Mammary epithelial cell (primary cell): ENCODE measurements at regions not wholly inside any gene's neighbourhood (a gene's known extent, or its start where the extent isn't known, plus 50 kb on each side); places are given as distances from the start of the nearest gene placed in this dataset.

Experiments
- EZH2 ChIP-seq: IDR thresholded peaks from 2 replicates; pipeline ENCODE4 v1.6.1; 2012; ENCODE audit warnings: low read length, inconsistent platforms, borderline replicate concordance
- TF ChIP-seq, protein P1 (sequence below), 2 donors: IDR thresholded peaks in 1 of 2; conservative IDR thresholded peaks in 1 of 2; 2 replicates each; pipeline ENCODE4 v1.5.1; 2011 to 2012; ENCODE audit warnings: inconsistent platforms in 2 of 2, low read length in 2 of 2, mild to moderate bottlenecking in 2 of 2, control low read depth in 1 of 2, low read depth in 1 of 2; ENCODE audit not compliant: insufficient read depth in 1 of 2; ENCODE audit errors: extremely low read depth in 1 of 2

DNA sequence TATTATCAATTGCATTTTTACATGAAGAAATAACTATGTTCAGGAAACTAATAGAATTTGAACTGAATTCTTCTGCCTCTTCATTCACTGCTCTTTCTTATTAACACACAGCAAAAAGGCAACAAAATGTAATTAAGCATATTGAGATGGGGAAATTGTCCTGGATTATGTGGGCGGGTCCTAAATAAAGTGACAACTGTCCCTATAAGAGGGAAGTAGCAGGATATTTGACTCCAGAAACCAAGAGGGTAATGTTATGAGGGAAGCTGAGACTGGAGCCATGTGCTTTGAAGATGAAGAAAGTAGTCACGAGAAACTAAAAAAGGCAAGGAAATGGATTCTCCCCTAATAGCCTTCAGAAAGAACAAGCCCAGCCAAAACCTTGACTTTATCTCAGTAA is 311.2 kb upstream of the PIK3R1 start:
- TF ChIP-seq, protein P1, sequence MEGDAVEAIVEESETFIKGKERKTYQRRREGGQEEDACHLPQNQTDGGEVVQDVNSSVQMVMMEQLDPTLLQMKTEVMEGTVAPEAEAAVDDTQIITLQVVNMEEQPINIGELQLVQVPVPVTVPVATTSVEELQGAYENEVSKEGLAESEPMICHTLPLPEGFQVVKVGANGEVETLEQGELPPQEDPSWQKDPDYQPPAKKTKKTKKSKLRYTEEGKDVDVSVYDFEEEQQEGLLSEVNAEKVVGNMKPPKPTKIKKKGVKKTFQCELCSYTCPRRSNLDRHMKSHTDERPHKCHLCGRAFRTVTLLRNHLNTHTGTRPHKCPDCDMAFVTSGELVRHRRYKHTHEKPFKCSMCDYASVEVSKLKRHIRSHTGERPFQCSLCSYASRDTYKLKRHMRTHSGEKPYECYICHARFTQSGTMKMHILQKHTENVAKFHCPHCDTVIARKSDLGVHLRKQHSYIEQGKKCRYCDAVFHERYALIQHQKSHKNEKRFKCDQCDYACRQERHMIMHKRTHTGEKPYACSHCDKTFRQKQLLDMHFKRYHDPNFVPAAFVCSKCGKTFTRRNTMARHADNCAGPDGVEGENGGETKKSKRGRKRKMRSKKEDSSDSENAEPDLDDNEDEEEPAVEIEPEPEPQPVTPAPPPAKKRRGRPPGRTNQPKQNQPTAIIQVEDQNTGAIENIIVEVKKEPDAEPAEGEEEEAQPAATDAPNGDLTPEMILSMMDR (conservative IDR thresholded peaks at IDR 0.05 in 1 of 2, IDR thresholded peaks at IDR 0.05 in 1 of 2; ENCODE audit: extremely low read depth in 1 of 2, insufficient read depth in 1 of 2, low read depth in 1 of 2, low read length in 2 of 2): no peak
- no peak for TF ChIP-seq EZH2
